K562 (cell line): ENCODE measurements at regions not wholly inside any gene's neighbourhood (a gene's known extent, or its start where the extent isn't known, plus 50 kb on each side); places are given as distances from the start of the nearest gene placed in this dataset.

Experiments used
- ATAC-seq: fragments of 200-7000 bp; cut with Tn5 transposase; 3 replicates; pipeline ENCODE4 v1.9.1; 2020; ENCODE audit warnings: moderate library complexity
- BruUV-seq: library from RNA; stranded (reverse); fragments of 400-500 nt; replicated peaks from 2 replicates; lab custom pipeline; 2021; lab: Mats Ljungman, UMichigan
- CTCF ChIA-PET: fragments of 300-600 bp; formaldehyde crosslinking; extraction: SDS; loops from one replicate; lab custom pipeline; 2021; ENCODE audit warnings: low intra/inter-chr PET ratio; lab: Yijun Ruan, JAX
- POLR2A ChIA-PET: fragments of 300-600, 350-650 bp; sonication (Branson Sonifier 250); formaldehyde crosslinking; extraction: SDS; loops from one replicate; lab custom pipeline; 2021; ENCODE audit warnings: antibody characterized with exemption, inconsistent platforms; lab: Yijun Ruan, JAX
- DNase-seq, 4 experiments: peaks; one replicate each; pipeline versions ENCODE4 v3.0.0 to v3.0.0-alpha.2; 2011 to 2018; ENCODE audit warnings: low spot score in 3 of 4, mixed read lengths in 3 of 4; ENCODE audit errors: extremely low read depth in 1 of 4
- FAIRE-seq: peaks from 2 replicates; lab custom pipeline; 2011; peaks lifted over from hg19 to GRCh38; lab: Jason Lieb, UNC
- H2AFZ ChIP-seq: 2 replicates; pipeline ENCODE4 v1.6.0; 2011; ENCODE audit warnings: low read depth, low read length, control low read depth, inconsistent platforms
- H3K27ac ChIP-seq: fragments of 200-600 bp; 3 replicates; pipeline ENCODE4 v1.8.0; 2011; ENCODE audit warnings: low read depth, mild to moderate bottlenecking, control low read depth, inconsistent platforms, low read length, moderate library complexity, mixed read lengths; ENCODE audit errors: extremely low read depth
- H3K27me3 ChIP-seq, 2 experiments: fragments of 300-600 bp in 1 of 2; 2 replicates in 1 of 2; 3 replicates in 1 of 2; pipeline versions ENCODE4 v1.6.0 to v1.8.0; 2011; ENCODE audit warnings: inconsistent platforms in 2 of 2, low read length in 2 of 2, mild to moderate bottlenecking in 1 of 2, mixed read lengths in 1 of 2, moderate library complexity in 1 of 2; ENCODE audit not compliant: control insufficient read depth in 2 of 2, insufficient read depth in 2 of 2
- H3K36me3 ChIP-seq: fragments of 300-600 bp; 3 replicates; pipeline ENCODE4 v1.8.0; 2011; ENCODE audit warnings: mild to moderate bottlenecking, low read length, inconsistent platforms; ENCODE audit not compliant: control insufficient read depth, insufficient read depth
- H3K4me1 ChIP-seq, 2 experiments: fragments of 200-600 bp in 1 of 2; replicated peaks in 1 of 2; 2 replicates in 1 of 2; 3 replicates in 1 of 2; pipeline versions ENCODE4 v1.5.1 to v1.8.0; 2011; ENCODE audit warnings: inconsistent platforms in 2 of 2, low read length in 2 of 2, mild to moderate bottlenecking in 1 of 2, mixed read lengths in 1 of 2, moderate library complexity in 1 of 2; ENCODE audit not compliant: control insufficient read depth in 2 of 2, insufficient read depth in 2 of 2
- H3K4me2 ChIP-seq: 2 replicates; pipeline ENCODE4 v1.6.1; 2011; ENCODE audit warnings: low read length, control low read depth, inconsistent platforms, mixed read lengths; ENCODE audit not compliant: insufficient read depth
- H3K4me3 ChIP-seq: fragments of 200-600 bp; sonication (generic), shearing (Covaris generic); 2 replicates; pipeline ENCODE4 v1.5.1; 2016; ENCODE audit warnings: control low read depth, inconsistent platforms
- H3K79me2 ChIP-seq: fragments of 200-600 bp; 3 replicates; pipeline ENCODE4 v1.8.0; 2011; ENCODE audit warnings: low read length, inconsistent platforms; ENCODE audit not compliant: control insufficient read depth, insufficient read depth
- H3K9ac ChIP-seq, 2 experiments: 2 replicates each; pipeline versions ENCODE4 v1.6.0 to v1.6.1; 2011; ENCODE audit warnings: low read depth in 2 of 2, low read length in 2 of 2, control low read depth in 1 of 2, inconsistent platforms in 1 of 2, mild to moderate bottlenecking in 1 of 2, mixed read lengths in 1 of 2; ENCODE audit not compliant: insufficient read depth in 1 of 2
- H3K9me1 ChIP-seq: one replicate; pipeline ENCODE4 v1.6.0; 2011; ENCODE audit warnings: inconsistent platforms, mild to moderate bottlenecking, low read length, moderate library complexity; ENCODE audit not compliant: control insufficient read depth, insufficient read depth
- H3K9me3 ChIP-seq: replicated peaks from 2 replicates; pipeline ENCODE4 v1.5.1; 2011; ENCODE audit warnings: low read depth, low read length, inconsistent platforms; ENCODE audit not compliant: control insufficient read depth, insufficient read depth
- H4K20me1 ChIP-seq: replicated peaks from 2 replicates; pipeline ENCODE4 v1.6.1; 2011; ENCODE audit warnings: low read length, inconsistent platforms, mixed read lengths; ENCODE audit not compliant: control insufficient read depth, insufficient read depth
- BRF1 ChIP-seq: IDR thresholded peaks from 3 replicates; pipeline ENCODE4 v1.6.1; 2011; ENCODE audit warnings: borderline replicate concordance, mild to moderate bottlenecking; ENCODE audit not compliant: insufficient read length; ENCODE audit errors: extremely low read depth
- CBX1 ChIP-seq: sonication (generic); IDR thresholded peaks from 2 replicates; pipeline ENCODE4 v1.6.1; 2016; ENCODE audit warnings: antibody characterized with exemption, low read depth, mild to moderate bottlenecking
- CREBBP ChIP-seq: IDR thresholded peaks from one replicate; pipeline ENCODE4 v1.6.1; 2012; ENCODE audit warnings: low read depth, mild to moderate bottlenecking, control low read depth, inconsistent platforms, low read length
- E2F5 ChIP-seq: sonication (generic); formaldehyde crosslinking; IDR thresholded peaks from 2 replicates; pipeline ENCODE4 v1.8.0; 2022; ENCODE audit warnings: mild to moderate bottlenecking, missing genetic modification reagents
- ERF ChIP-seq: fragments of 450-650 bp; formaldehyde crosslinking; IDR thresholded peaks from 2 replicates; pipeline ENCODE4 v1.4.0; 2020; ENCODE audit warnings: mild to moderate bottlenecking, mixed read lengths
- FOXP4 ChIP-seq: sonication (generic); formaldehyde crosslinking; IDR thresholded peaks from 2 replicates; pipeline ENCODE4 v1.8.0; 2022; ENCODE audit warnings: mild to moderate bottlenecking, missing genetic modification reagents, borderline replicate concordance
- HMGN3 ChIP-seq: IDR thresholded peaks from 2 replicates; pipeline ENCODE4 v1.6.1; 2011; ENCODE audit warnings: borderline replicate concordance, low read depth, mild to moderate bottlenecking, mixed read lengths, low read length; ENCODE audit not compliant: insufficient read length; ENCODE audit errors: extremely low read depth
- RERE ChIP-seq: sonication (generic); formaldehyde crosslinking; IDR thresholded peaks from 2 replicates; pipeline ENCODE4 v1.8.0; 2023; ENCODE audit warnings: missing genetic modification reagents, mild to moderate bottlenecking, borderline replicate concordance
- STAT5B ChIP-seq: fragments of 250-450 bp; sonication (Bioruptor Pico); IDR thresholded peaks from 2 replicates; pipeline ENCODE4 v1.8.0; 2021; ENCODE audit warnings: mild to moderate bottlenecking, inconsistent platforms
- XRCC3 ChIP-seq: fragments of 450-650 bp; IDR thresholded peaks from 2 replicates; pipeline ENCODE4 v1.6.1; 2017; ENCODE audit warnings: mild to moderate bottlenecking, moderate library complexity
- WGBS: fragments of 100-300 bp; shearing (Covaris generic); methylation state at CpG from one replicate; pipeline ENCODE4 v1.1.6; 2016; ENCODE audit warnings: low coverage, mixed read lengths; ENCODE audit not compliant: insufficient coverage; ENCODE audit errors: missing lambda C conversion rate; 5-methylcytosine and 5-hydroxymethylcytosine counted together
- in situ Hi-C: fragments of 300-500 bp; cut with MboI; formaldehyde crosslinking; loops from 4 replicates; pipeline ENCODE4 v1.15.0; 2018; ENCODE audit warnings: inconsistent platforms, mixed read lengths
- intact Hi-C: fragments of 100-400 bp; cut with micrococcal nuclease; formaldehyde crosslinking; loops from 2 replicates; pipeline ENCODE4 v1.14.2; 2022
- TF ChIP-seq, protein P1 (sequence below): IDR thresholded peaks from 2 replicates; pipeline ENCODE4 v1.6.1; 2011; ENCODE audit not compliant: insufficient read length; ENCODE audit errors: extremely low read depth

DNA sequence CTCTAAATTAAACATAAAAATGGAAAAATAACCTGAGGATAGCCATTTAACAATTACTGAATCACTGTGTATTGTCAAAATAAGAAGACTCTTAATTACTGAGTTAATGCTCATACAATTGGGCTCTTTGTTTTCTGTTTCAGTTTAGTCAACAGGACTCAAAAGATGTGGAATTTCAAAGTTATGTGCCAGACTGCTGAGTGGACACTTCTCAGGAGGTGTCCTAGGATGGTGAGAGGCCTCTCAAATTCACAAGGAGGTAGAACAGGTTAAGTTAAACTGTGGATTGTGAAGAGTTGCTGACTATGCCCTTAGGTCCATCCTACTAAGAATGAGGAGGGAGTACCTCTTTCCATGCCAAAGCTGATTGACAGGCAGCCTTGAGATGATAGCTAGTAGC is 157.7 kb upstream of the CHRM2 start (continued):
- TF ChIP-seq ERF (no peak), FOXP4 (no peak)

- POLR2A ChIA-PET = no interaction called here
- no TSS peak for BruUV-seq
- H3K4me2 ChIP-seq = no peak overlapping the region
- H3K27me3 ChIP-seq = no peaks in the 10 kb centered on the region
- DNase-seq = no peak
- H3K4me3 ChIP-seq = no peak overlapping the region
- H3K9me3 ChIP-seq = no peaks in the 10 kb centered on the region
- H3K36me3 ChIP-seq = no peaks in the 10 kb centered on the region
- ATAC-seq = no peak
- no peaks in the 10 kb centered on the region for H3K4me1 ChIP-seq
- intact Hi-C loops = no loop called here
- H3K79me2 ChIP-seq = no peaks in the 10 kb centered on the region
- no peaks in the 10 kb centered on the region for H3K9me1 ChIP-seq
- in situ Hi-C loops = no loop called here
- H3K9ac ChIP-seq = no peak overlapping the region
- FAIRE-seq = no peak
- no peak overlapping the region for H3K27ac ChIP-seq
- no peak overlapping the region for H2AFZ ChIP-seq
- CTCF ChIA-PET = no interaction called here
- no peaks in the 10 kb centered on the region for H4K20me1 ChIP-seq
- 0% methylated on average over 1 of the region's 1 CpG for whole genome bisulfite sequencing
- TF ChIP-seq E2F5 (CRISPR knock-in tag) (no peak), HMGN3 (no peak), XRCC3 (no peak), STAT5B (CRISPR knock-in tag) (no peak), BRF1 (no peak), CREBBP (no peak), CBX1 (no peak), RERE (no peak)
- TF ChIP-seq, protein P1, sequence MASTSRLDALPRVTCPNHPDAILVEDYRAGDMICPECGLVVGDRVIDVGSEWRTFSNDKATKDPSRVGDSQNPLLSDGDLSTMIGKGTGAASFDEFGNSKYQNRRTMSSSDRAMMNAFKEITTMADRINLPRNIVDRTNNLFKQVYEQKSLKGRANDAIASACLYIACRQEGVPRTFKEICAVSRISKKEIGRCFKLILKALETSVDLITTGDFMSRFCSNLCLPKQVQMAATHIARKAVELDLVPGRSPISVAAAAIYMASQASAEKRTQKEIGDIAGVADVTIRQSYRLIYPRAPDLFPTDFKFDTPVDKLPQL = no peak
These were observed 158.6 kb upstream of the CHRM2 start for GRCh38 chr7:136709876-136710275.
